Stimulated activated CD4-positive, alpha-beta T cell treated with anti-CD3 and anti-CD28 coated beads, Interleukin-2, amount 100 ng/mL, for 48 hours (primary cell): ENCODE measurements at regions not wholly inside any gene's neighbourhood (a gene's known extent, or its start where the extent isn't known, plus 50 kb on each side); places are given as distances from the start of the nearest gene placed in this dataset.
"Not testable (repeated sequence)": the region's sequence is repeated elsewhere in the genome, so short reads cannot be mapped to it uniquely, and the experiment has no call there.

Experiments
- DNase-seq, 2 donors: peaks; one replicate each; pipeline ENCODE4 v3.0.0-alpha.2; 2020

- no peak for DNase-seq
Measured at GRCh38 chr15:47887241-47887800, 170.0 kb downstream of the SEMA6D start.

GRCh38 chr15:47888385-47889100, 171.2 kb downstream of the SEMA6D start:
- no peak for DNase-seq

- no peak for DNase-seq
Measured at GRCh38 chr15:47890397-47891150, 173.3 kb downstream of the SEMA6D start.

- no peak for DNase-seq
Measured at GRCh38 chr15:47897525-47897924, 180.2 kb downstream of the SEMA6D start.

GRCh38 chr15:47900751-47901150, 183.4 kb downstream of the SEMA6D start:
- DNase-seq = no peak

GRCh38 chr15:47903368-47903767, 186.1 kb downstream of the SEMA6D start:
- no peak for DNase-seq

GRCh38 chr15:47908486-47908885, 191.2 kb downstream of the SEMA6D start:
- DNase-seq = no peak

- DNase-seq = no peak
Measured at GRCh38 chr15:47908950-47909670, 191.8 kb downstream of the SEMA6D start.

- not testable (repeated sequence) for DNase-seq
Measured at GRCh38 chr15:47912910-47913309, 195.6 kb downstream of the SEMA6D start.

- no peak for DNase-seq
Measured at GRCh38 chr15:47917881-47918280, 200.6 kb downstream of the SEMA6D start.

- no peak for DNase-seq
Measured at GRCh38 chr15:47918877-47919276, 201.6 kb downstream of the SEMA6D start.

GRCh38 chr15:47924381-47924780, 196.4 kb upstream of the SLC24A5 start:
- no peak for DNase-seq

- DNase-seq = no peak
Measured at GRCh38 chr15:47929138-47929803, 191.5 kb upstream of the SLC24A5 start.

- no peak for DNase-seq
Measured at GRCh38 chr15:47932261-47932660, 188.5 kb upstream of the SLC24A5 start.

GRCh38 chr15:47932951-47933641, 187.7 kb upstream of the SLC24A5 start:
- DNase-seq = no peak

GRCh38 chr15:47933865-47934264, 186.9 kb upstream of the SLC24A5 start:
- no peak for DNase-seq

GRCh38 chr15:47934342-47934741, 186.4 kb upstream of the SLC24A5 start:
- DNase-seq = no peak

- no peak for DNase-seq
Measured at GRCh38 chr15:47937834-47938233, 183.0 kb upstream of the SLC24A5 start.

- DNase-seq = no peak
Measured at GRCh38 chr15:47944637-47945288, 176.0 kb upstream of the SLC24A5 start.

GRCh38 chr15:47945872-47946650, 174.7 kb upstream of the SLC24A5 start:
- DNase-seq = no peak

GRCh38 chr15:47949815-47950214, 171.0 kb upstream of the SLC24A5 start:
- DNase-seq = no peak
